ENCODE measurements at regions not wholly inside any gene's neighbourhood (a gene's known extent, or its start where the extent isn't known, plus 50 kb on each side); places are given as distances from the start of the nearest gene placed in this dataset.

- TF ChIP-seq CEBPB (IDR thresholded peaks at IDR 0.05; ENCODE audit: low read depth, low read length) = no peak
- TF ChIP-seq MXI1 (IDR thresholded peaks at IDR 0.05; ENCODE audit: borderline replicate concordance, low read depth, low read length) = no peak
- no peak for TF ChIP-seq MAZ (IDR thresholded peaks at IDR 0.05; ENCODE audit: borderline replicate concordance, low read depth, low read length)
- TF ChIP-seq CTCF (conservative IDR thresholded peaks at IDR 0.05; ENCODE audit: low read depth, low read length) = no peak
- TF ChIP-seq POLR2A (IDR thresholded peaks at IDR 0.05; ENCODE audit: low read depth, low read length) = no peak
- no peak for TF ChIP-seq RAD21 (IDR thresholded peaks at IDR 0.05; ENCODE audit: low read length)
- TF ChIP-seq ELK1 (IDR thresholded peaks at IDR 0.05; ENCODE audit: borderline replicate concordance, low read depth, low read length) = no peak
- no peak for TF ChIP-seq MAFK (IDR thresholded peaks at IDR 0.05; ENCODE audit: low read depth, low read length)
- no peak for TF ChIP-seq RCOR1 (IDR thresholded peaks at IDR 0.05; ENCODE audit: insufficient replicate concordance, low read length)
Measured at GRCh38 chr9:18240213-18240612, 233.7 kb upstream of the ADAMTSL1 start.
